Nephron (organoid): ENCODE measurements at regions not wholly inside any gene's neighbourhood (a gene's known extent, or its start where the extent isn't known, plus 50 kb on each side); places are given as distances from the start of the nearest gene placed in this dataset.

Experiments
- H3K27ac Mint-ChIP-seq, 3 experiments: 2 replicates each; pipeline ENCODE4 v1.8.0; 2020; ENCODE audit warnings: mixed read lengths in 3 of 3, mild to moderate bottlenecking in 2 of 3, moderate library complexity in 1 of 3
- H3K27me3 Mint-ChIP-seq: 2 replicates; pipeline ENCODE4 v1.8.0; 2021; ENCODE audit warnings: low read depth, mild to moderate bottlenecking, moderate library complexity, mixed read lengths
- H3K36me3 Mint-ChIP-seq: 2 replicates; pipeline ENCODE4 v1.8.0; 2020; ENCODE audit warnings: low read depth, mixed read lengths
- H3K4me1 Mint-ChIP-seq: 2 replicates; pipeline ENCODE4 v1.8.0; 2020; ENCODE audit warnings: mixed read lengths
- H3K4me3 Mint-ChIP-seq, 3 experiments: 2 replicates each; pipeline ENCODE4 v1.8.0; 2020; ENCODE audit warnings: mild to moderate bottlenecking in 3 of 3, mixed read lengths in 3 of 3, moderate library complexity in 2 of 3
- H3K9me3 Mint-ChIP-seq: 2 replicates; pipeline ENCODE4 v1.8.0; 2020; ENCODE audit warnings: mixed read lengths
- CTCF ChIP-seq, 3 experiments: fragments of 200-600 bp; sonication (generic); IDR thresholded peaks; one replicate each; pipeline ENCODE4 v1.5.0; 2021; ENCODE audit warnings: antibody characterized with exemption in 3 of 3; ENCODE audit not compliant: unreplicated experiment in 3 of 3

GRCh38 chr2:10241641-10242430, 60.9 kb upstream of the HPCAL1 start:
- Mint-ChIP-seq H3K4me1 (no peaks in the 10 kb centered on the region), H3K36me3 (no peaks in the 10 kb centered on the region), H3K9me3 (no peaks in the 10 kb centered on the region), H3K27me3 (peaks cover 10% of the 10 kb centered on the region), H3K27ac (no peak overlapping the region), H3K4me3 (no peak overlapping the region)
- no peak for TF ChIP-seq CTCF (IDR thresholded peaks at IDR 0.05; ENCODE audit: unreplicated experiment in 3 of 3)

GRCh38 chr2:10242451-10242850, 60.3 kb upstream of the HPCAL1 start:
- no peak overlapping the region for H3K4me3 Mint-ChIP-seq
- H3K9me3 Mint-ChIP-seq = no peaks in the 10 kb centered on the region
- H3K27ac Mint-ChIP-seq = no peak overlapping the region
- H3K27me3 Mint-ChIP-seq = peaks cover 8% of the 10 kb centered on the region
- no peaks in the 10 kb centered on the region for H3K36me3 Mint-ChIP-seq
- H3K4me1 Mint-ChIP-seq = no peaks in the 10 kb centered on the region
- TF ChIP-seq CTCF (IDR thresholded peaks at IDR 0.05; ENCODE audit: unreplicated experiment in 3 of 3) = no peak

GRCh38 chr2:10242998-10243925, 59.4 kb upstream of the HPCAL1 start:
- TF ChIP-seq CTCF (IDR thresholded peaks at IDR 0.05; ENCODE audit: unreplicated experiment in 3 of 3) = no peak
- Mint-ChIP-seq H3K36me3 (no peaks in the 10 kb centered on the region), H3K27me3 (peaks cover 8% of the 10 kb centered on the region), H3K27ac (no peak overlapping the region), H3K4me3 (peak overlapping the region in 1 of 3 experiments; percentile 5), H3K9me3 (no peaks in the 10 kb centered on the region), H3K4me1 (no peaks in the 10 kb centered on the region)

GRCh38 chr2:10243926-10244270, 58.8 kb upstream of the HPCAL1 start:
- H3K4me1 Mint-ChIP-seq = no peaks in the 10 kb centered on the region
- H3K36me3 Mint-ChIP-seq = no peaks in the 10 kb centered on the region
- H3K9me3 Mint-ChIP-seq = peaks cover 1% of the 10 kb centered on the region
- TF ChIP-seq CTCF (IDR thresholded peaks at IDR 0.05; ENCODE audit: unreplicated experiment in 3 of 3) = no peak
- H3K4me3 Mint-ChIP-seq = no peak overlapping the region
- peaks cover 4% of the 10 kb centered on the region for H3K27me3 Mint-ChIP-seq
- H3K27ac Mint-ChIP-seq = no peak overlapping the region

GRCh38 chr2:10245021-10245420, 57.7 kb upstream of the HPCAL1 start:
- H3K27ac Mint-ChIP-seq = no peak overlapping the region
- H3K4me3 Mint-ChIP-seq = no peak overlapping the region
- no peaks in the 10 kb centered on the region for H3K36me3 Mint-ChIP-seq
- no peaks in the 10 kb centered on the region for H3K4me1 Mint-ChIP-seq
- no peak for TF ChIP-seq CTCF (IDR thresholded peaks at IDR 0.05; ENCODE audit: unreplicated experiment in 3 of 3)
- H3K9me3 Mint-ChIP-seq = peaks cover 7% of the 10 kb centered on the region
- peaks cover 2% of the 10 kb centered on the region for H3K27me3 Mint-ChIP-seq
